Activated naive CD4-positive, alpha-beta T cell treated with anti-CD3 and anti-CD28 coated beads, Interleukin-2, amount 50 U/mL, for 72 hours (primary cell): ENCODE measurements at regions not wholly inside any gene's neighbourhood (a gene's known extent, or its start where the extent isn't known, plus 50 kb on each side); places are given as distances from the start of the nearest gene placed in this dataset.
"Not testable (repeated sequence)": the region's sequence is repeated elsewhere in the genome, so short reads cannot be mapped to it uniquely, and the experiment has no call there.

Source experiments
- ATAC-seq, 2 donors: fragments of 150-1000 bp; cut with Tn5 transposase; 2 replicates each; pipeline ENCODE4 v1.10.0; 2021; ENCODE audit warnings: mild to moderate bottlenecking in 2 of 2, moderate library complexity in 2 of 2
- DNase-seq, 2 donors: peaks; one replicate each; pipeline ENCODE4 v3.0.0; 2021 to 2022; ENCODE audit warnings: low spot score in 2 of 2
- H3K27ac Mint-ChIP-seq, 2 donors: one replicate each; pipeline ENCODE4 v1.8.0; 2022; ENCODE audit warnings: mild to moderate bottlenecking in 2 of 2, mixed read lengths in 2 of 2
- H3K36me3 Mint-ChIP-seq, 2 donors: one replicate each; pipeline ENCODE4 v1.8.0; 2022; ENCODE audit warnings: mixed read lengths in 2 of 2
- H3K9me3 Mint-ChIP-seq, 2 donors: one replicate each; pipeline ENCODE4 v1.8.0; 2022; ENCODE audit warnings: mixed read lengths in 2 of 2

DNA sequence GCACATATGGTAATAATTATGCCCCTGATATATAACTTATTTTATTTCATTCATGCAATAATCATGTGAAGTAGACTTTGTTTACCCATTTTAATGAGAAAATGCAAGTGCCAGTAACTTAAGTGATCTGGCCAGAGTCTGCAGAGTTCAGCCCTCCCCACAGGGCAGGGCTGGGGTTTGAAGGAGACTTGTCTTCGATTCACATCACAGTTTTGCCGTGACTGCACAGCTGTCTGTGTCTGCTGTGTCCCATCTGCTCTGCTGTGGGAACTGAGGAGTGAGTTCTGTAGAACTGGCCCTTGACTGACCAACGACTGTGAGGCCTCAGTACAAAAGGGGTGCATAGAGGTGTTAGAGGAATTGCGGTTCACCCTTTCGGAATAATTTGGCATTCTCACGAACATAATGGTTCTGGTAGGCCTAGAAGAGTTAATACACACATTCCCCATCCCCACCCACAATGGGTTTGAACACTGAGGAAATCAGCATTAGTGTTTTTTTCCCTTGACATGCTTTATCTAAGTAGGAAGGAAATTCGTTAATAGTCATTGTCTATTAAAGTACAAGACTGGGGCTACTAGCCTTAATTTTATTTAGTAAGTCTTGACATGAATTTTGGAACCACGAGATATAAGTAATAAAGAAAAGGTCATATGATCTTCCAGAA lies 113.6 kb upstream of the MON1B start:
- no peak for DNase-seq
- ATAC-seq: no peak
- H3K36me3 Mint-ChIP-seq: no peaks in the 10 kb centered on the region
- no peaks in the 10 kb centered on the region for H3K9me3 Mint-ChIP-seq
- no peak overlapping the region for H3K27ac Mint-ChIP-seq

DNA sequence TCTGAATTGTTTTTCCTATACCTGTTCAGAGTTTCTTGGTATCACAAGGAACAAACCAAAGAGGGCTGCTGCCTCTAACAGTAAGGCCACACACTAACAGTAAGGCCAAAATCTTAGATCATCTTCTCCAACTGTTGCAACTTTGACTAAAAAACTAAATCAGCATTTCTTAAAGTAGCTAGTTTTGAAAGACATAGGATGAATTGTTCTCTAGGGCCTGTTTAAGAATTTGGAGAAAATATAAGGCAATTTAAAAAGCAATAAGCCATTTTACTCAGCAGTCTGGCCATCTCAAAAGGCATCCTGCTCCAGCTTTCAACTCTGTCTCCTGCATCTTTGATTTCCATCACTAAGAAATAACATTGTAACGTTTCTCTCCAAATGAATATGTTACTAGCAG lies 105.0 kb upstream of the MON1B start:
- no peak overlapping the region for H3K27ac Mint-ChIP-seq
- no peaks in the 10 kb centered on the region for H3K36me3 Mint-ChIP-seq
- no peak for DNase-seq
- H3K9me3 Mint-ChIP-seq: peaks cover 0 to 4% of the 10 kb centered on the region in 2 donors
- ATAC-seq: no peak

- no peaks in the 10 kb centered on the region for H3K36me3 Mint-ChIP-seq
- ATAC-seq (no peak), DNase-seq (no peak)
Observed at GRCh38 chr16:77090062-77090461, 100.9 kb upstream of the MON1B start.

GRCh38 chr16:77093309-77093708 lies 97.7 kb upstream of the MON1B start:
- no peaks in the 10 kb centered on the region for H3K36me3 Mint-ChIP-seq
- no peak for DNase-seq

More at GRCh38 chr16:77090062-77090461, 100.9 kb upstream of the MON1B start:
- peaks cover 0 to 4% of the 10 kb centered on the region in 2 donors for H3K9me3 Mint-ChIP-seq
- no peak overlapping the region for H3K27ac Mint-ChIP-seq

GRCh38 chr16:77093999-77094398 lies 97.0 kb upstream of the MON1B start:
- H3K27ac Mint-ChIP-seq: no peak overlapping the region
- ATAC-seq (no peak), DNase-seq (no peak)
- peaks cover 0 to 4% of the 10 kb centered on the region in 2 donors for H3K9me3 Mint-ChIP-seq
- no peaks in the 10 kb centered on the region for H3K36me3 Mint-ChIP-seq

More at GRCh38 chr16:77093309-77093708, 97.7 kb upstream of the MON1B start:
- no peak for ATAC-seq
- H3K9me3 Mint-ChIP-seq: peaks cover 0 to 4% of the 10 kb centered on the region in 2 donors
- H3K27ac Mint-ChIP-seq: no peak overlapping the region

- ATAC-seq: no peak
- Mint-ChIP-seq H3K9me3 (no peaks in the 10 kb centered on the region), H3K36me3 (no peaks in the 10 kb centered on the region), H3K27ac (no peak overlapping the region)
- DNase-seq: no peak
Observed at GRCh38 chr16:77111056-77111565, 79.9 kb upstream of the MON1B start.

DNA sequence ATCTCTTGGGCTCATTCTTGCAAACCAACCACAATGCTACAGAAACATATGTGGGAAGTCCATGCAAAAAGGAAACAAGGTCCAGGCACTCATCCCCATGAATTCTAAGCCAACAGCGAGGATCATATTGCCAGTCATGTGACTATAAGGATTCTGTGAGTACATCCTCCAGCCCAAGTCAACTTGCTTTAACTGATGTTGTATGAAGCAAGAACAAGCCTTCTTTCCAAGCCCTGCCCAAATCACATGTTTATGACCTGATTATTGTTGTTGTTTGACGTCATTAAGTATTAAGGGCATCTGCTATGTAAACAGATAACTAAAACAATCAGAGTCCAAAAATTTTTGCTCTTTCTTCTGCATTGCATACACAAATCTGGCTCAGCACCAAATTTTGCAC lies 78.2 kb upstream of the MON1B start:
- no peaks in the 10 kb centered on the region for H3K36me3 Mint-ChIP-seq
- H3K9me3 Mint-ChIP-seq: no peaks in the 10 kb centered on the region
- no peak for DNase-seq
- no peak for ATAC-seq
- H3K27ac Mint-ChIP-seq: no peak overlapping the region

- no peak overlapping the region for H3K27ac Mint-ChIP-seq
- H3K9me3 Mint-ChIP-seq: no peaks in the 10 kb centered on the region
- H3K36me3 Mint-ChIP-seq: no peaks in the 10 kb centered on the region
- DNase-seq: no peak
- no peak for ATAC-seq
Observed at GRCh38 chr16:77113835-77114234, 77.2 kb upstream of the MON1B start.

DNA sequence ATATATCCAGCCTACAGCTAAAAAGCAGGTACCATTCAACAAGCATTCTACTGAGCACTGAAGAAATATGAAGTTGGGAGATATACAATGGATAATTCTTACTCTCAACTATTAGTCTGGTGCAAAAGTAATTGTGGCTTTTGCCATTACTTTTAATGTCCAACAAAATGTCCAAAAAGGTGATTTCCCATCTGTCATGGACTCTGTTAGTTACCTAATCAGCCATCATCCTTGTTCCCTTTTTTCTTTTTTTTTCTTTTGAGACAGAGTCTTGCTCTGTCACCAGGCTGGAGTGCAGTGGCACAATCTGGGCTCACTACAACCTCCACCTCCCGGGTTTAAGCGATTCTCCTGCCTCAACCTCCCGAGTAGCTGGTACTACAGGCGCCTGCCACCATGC lies 76.6 kb upstream of the MON1B start:
- H3K9me3 Mint-ChIP-seq, DNase-seq, H3K27ac Mint-ChIP-seq, H3K36me3 Mint-ChIP-seq, ATAC-seq: not testable (repeated sequence)

DNA sequence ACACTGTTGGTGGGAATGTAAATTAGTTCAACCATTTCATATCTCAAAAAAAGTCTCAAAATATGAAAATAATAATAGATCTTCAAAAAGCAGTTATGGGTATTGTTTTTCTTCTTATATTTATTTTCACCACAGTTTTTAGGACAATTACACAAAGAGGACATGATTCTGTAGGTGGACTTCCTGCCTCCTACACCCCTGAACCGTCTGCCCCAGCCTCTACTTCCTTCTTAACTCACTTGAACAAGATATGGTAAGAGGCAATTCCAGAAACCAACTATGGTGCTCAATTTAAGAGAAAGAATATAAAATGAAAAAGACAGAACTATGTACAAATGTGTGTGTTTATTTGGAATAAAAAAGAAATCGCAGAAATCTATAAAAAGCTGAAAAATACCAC lies 74.1 kb upstream of the MON1B start:
- Mint-ChIP-seq H3K27ac (no peak overlapping the region), H3K36me3 (no peaks in the 10 kb centered on the region), H3K9me3 (no peaks in the 10 kb centered on the region)
- ATAC-seq (no peak), DNase-seq (no peak)

DNA sequence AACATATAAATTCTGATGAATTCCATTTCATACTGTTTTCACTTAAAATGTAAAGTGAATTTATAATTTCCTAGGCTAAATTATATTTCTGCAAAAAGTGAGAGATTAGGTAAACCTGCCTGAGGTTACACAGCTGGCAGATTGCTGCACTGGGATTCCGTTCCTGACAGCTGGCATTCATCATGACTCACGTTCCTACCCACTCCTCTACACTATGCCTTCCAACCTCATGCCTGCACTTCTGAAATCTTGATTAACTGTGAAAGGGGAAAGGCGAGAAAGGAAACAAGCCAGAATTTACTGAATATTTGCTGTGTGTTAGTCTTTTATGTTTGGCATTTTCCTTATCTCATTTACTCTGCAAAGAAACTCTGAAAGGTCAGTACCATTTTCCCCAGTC lies 73.3 kb upstream of the MON1B start:
- Mint-ChIP-seq H3K27ac (no peak overlapping the region), H3K36me3 (no peaks in the 10 kb centered on the region), H3K9me3 (peaks cover 0 to 3% of the 10 kb centered on the region in 2 donors)
- DNase-seq (no peak), ATAC-seq (no peak)

GRCh38 chr16:77131398-77131797 lies 59.6 kb upstream of the MON1B start:
- H3K36me3 Mint-ChIP-seq: no peaks in the 10 kb centered on the region
- no peak overlapping the region for H3K27ac Mint-ChIP-seq
- ATAC-seq (no peak), DNase-seq (no peak)
- peaks cover 0 to 3% of the 10 kb centered on the region in 2 donors for H3K9me3 Mint-ChIP-seq

DNA sequence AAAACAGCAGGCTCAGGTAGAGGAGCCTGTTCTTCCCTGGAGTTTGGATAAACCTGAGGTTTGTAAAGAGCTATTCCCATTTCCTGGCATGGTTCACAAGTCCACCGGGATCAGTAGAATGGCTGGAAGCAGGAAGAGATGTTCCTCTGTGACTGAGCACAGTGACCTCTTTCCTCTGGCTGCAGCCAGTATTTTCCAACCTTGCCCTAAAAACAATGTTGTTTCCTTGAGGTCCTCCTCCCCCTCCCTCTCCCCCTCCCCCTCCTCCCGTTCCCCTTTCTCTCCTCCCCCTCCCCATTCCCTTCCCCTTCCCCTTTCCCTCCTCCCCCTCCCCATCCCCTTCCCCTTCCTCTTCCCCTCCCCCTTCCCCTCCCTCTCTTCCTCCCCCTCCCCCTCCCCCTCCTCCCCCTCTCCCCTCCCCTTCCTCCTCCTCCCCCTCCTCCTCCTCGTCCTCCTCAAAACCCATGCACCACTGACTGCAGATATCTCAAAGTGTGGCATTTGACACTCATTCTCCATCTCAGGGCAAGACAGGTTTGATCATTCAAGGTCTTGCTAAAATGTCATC lies 58.9 kb upstream of the MON1B start:
- Mint-ChIP-seq H3K27ac (no peak overlapping the region), H3K36me3 (no peaks in the 10 kb centered on the region), H3K9me3 (peaks cover 0 to 3% of the 10 kb centered on the region in 2 donors)
- DNase-seq (no peak), ATAC-seq (no peak)

DNA sequence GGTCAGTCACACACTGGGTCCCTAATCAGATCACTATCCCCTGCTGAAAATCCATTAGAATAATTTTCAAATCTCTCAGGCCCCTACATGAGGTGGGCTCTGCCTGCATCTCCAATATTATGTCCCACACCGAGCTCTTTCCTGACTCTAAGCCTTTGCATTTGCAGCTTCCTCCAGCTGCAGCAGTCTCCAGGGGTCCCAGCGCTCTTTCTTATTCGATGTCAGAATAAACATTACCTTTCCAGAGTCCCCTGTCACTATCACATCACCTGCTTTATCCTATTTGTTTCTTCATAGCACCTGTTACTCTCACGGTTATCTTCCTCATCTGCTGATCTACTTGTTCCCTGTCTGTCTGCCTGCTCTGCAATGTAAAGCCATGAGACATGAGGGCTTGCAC lies 57.3 kb upstream of the MON1B start:
- no peak overlapping the region for H3K27ac Mint-ChIP-seq
- DNase-seq (no peak), ATAC-seq (no peak)
- no peaks in the 10 kb centered on the region for H3K9me3 Mint-ChIP-seq
- H3K36me3 Mint-ChIP-seq: no peaks in the 10 kb centered on the region

DNA sequence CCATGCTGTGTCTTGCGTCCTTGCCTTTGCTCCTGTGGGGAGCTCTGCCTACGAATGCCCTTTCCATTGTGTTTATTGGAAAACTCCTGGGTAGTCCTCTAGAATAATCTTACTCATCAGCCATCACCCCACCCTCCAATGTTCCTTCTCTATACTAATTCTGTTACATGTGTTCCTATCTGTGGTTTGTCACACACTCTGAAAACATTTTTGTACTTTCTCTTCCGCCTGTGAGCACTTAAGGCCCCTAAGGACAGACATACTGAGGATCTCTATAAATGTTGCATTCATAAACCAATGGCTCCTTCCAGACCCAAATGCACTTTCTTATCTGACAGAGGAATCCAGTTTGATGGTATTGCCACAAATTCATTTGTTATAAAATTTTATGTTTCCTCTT lies 53.9 kb upstream of the MON1B start:
- no peak for ATAC-seq
- no peaks in the 10 kb centered on the region for H3K36me3 Mint-ChIP-seq

More for the DNA sequence above, 53.9 kb upstream of the MON1B start:
- Mint-ChIP-seq H3K9me3 (no peaks in the 10 kb centered on the region), H3K27ac (no peak overlapping the region)
- DNase-seq: no peak
